Panc1 (cell line): ENCODE measurements at regions not wholly inside any gene's neighbourhood (a gene's known extent, or its start where the extent isn't known, plus 50 kb on each side); places are given as distances from the start of the nearest gene placed in this dataset.

Experiments used
- CTCF ChIP-seq: fragments of 450-650 bp; IDR thresholded peaks from 2 replicates; pipeline ENCODE4 v1.5.1; 2017; ENCODE audit warnings: mild to moderate bottlenecking
- POLR2AphosphoS5 ChIP-seq: IDR thresholded peaks from 2 replicates; pipeline ENCODE4 v1.6.1; 2012; ENCODE audit warnings: mild to moderate bottlenecking, low read depth, low read length, moderate library complexity
- REST ChIP-seq, 2 experiments: IDR thresholded peaks; 2 replicates each; pipeline ENCODE4 v1.6.1; 2011 to 2012; ENCODE audit warnings: low read depth in 2 of 2, control low read depth in 1 of 2, low read length in 1 of 2, mild to moderate bottlenecking in 1 of 2, moderate library complexity in 1 of 2; ENCODE audit not compliant: insufficient read depth in 1 of 2
- SIN3A ChIP-seq: IDR thresholded peaks from 2 replicates; pipeline ENCODE4 v1.6.1; 2012; ENCODE audit warnings: low read depth, mild to moderate bottlenecking, low read length, moderate library complexity, borderline replicate concordance; ENCODE audit not compliant: insufficient read depth
- TCF7L2 ChIP-seq: IDR thresholded peaks from 2 replicates; pipeline ENCODE4 v1.6.1; 2011; ENCODE audit warnings: mild to moderate bottlenecking, low read depth, low read length, inconsistent platforms

GRCh38 chr3:19717736-19718135, 216.3 kb downstream of the EFHB start:
- no peak for TF ChIP-seq CTCF
- TF ChIP-seq POLR2AphosphoS5: no peak
- no peak for TF ChIP-seq REST (IDR thresholded peaks at IDR 0.05; ENCODE audit: insufficient read depth in 1 of 2, low read depth in 2 of 2, low read length in 1 of 2)
- no peak for TF ChIP-seq SIN3A
- no peak for TF ChIP-seq TCF7L2
